ENCODE measurements at regions not wholly inside any gene's neighbourhood (a gene's known extent, or its start where the extent isn't known, plus 50 kb on each side); places are given as distances from the start of the nearest gene placed in this dataset.

- H3K14ac ChIP-seq (ENCODE audit: insufficient read length), result no peak overlapping the region
- H3K9ac ChIP-seq (replicated peaks in 1 of 4; ENCODE audit: extremely low read depth in 1 of 4, low read depth in 3 of 4, low read length in 3 of 4), result no peak overlapping the region
- no peak for FAIRE-seq
- no peak overlapping the region for H2BK12ac ChIP-seq (ENCODE audit: low read depth, low read length)
- no peaks in the 10 kb centered on the region for H3K79me1 ChIP-seq (ENCODE audit: low read depth, low read length)
- no peak overlapping the region for H4K8ac ChIP-seq (ENCODE audit: extremely low read depth, insufficient read depth, low read length)
- H2AFZ ChIP-seq (ENCODE audit: low read length), result no peak overlapping the region
- H3K4ac ChIP-seq (replicated peaks; ENCODE audit: insufficient read length, low read depth, low read length), result no peak overlapping the region
- POLR2A ChIA-PET (ENCODE audit: partially characterized antibody), result interaction anchor here (0.9 kb wide), 1 partner anchor 17 kb away, joined by 3 read pairs; no protein-coding TSS in a partner anchor
- H3K79me2 ChIP-seq (ENCODE audit: control insufficient read depth in 1 of 2, insufficient read depth in 2 of 2, low read length in 2 of 2), result no peaks in the 10 kb centered on the region
- H3K4me2 ChIP-seq (ENCODE audit: insufficient read depth in 1 of 2, low read depth in 2 of 2, low read length in 2 of 2), result no peak overlapping the region
- DNase-seq (ENCODE audit: low read depth in 1 of 2, low spot score in 2 of 2), result no peak
- H2AK5ac ChIP-seq (ENCODE audit: low read depth, low read length), result no peak overlapping the region
- H3K9me3 ChIP-seq (ENCODE audit: insufficient read depth in 2 of 2, low read depth in 1 of 2, low read length in 1 of 2), result no peaks in the 10 kb centered on the region
- no peak overlapping the region for H4K5ac ChIP-seq (ENCODE audit: insufficient read length, low read depth, low read length)
- H4K20me1 ChIP-seq (replicated peaks in 1 of 2; ENCODE audit: control insufficient read depth in 1 of 2, insufficient read depth in 2 of 2, low read length in 2 of 2), result no peaks in the 10 kb centered on the region
- no peaks in the 10 kb centered on the region for H3K23me2 ChIP-seq (ENCODE audit: low read depth, low read length)
- H3K56ac ChIP-seq (replicated peaks; ENCODE audit: insufficient read length, low read depth, low read length), result no peak overlapping the region
- no peak overlapping the region for H3K18ac ChIP-seq (ENCODE audit: extremely low read depth, low read length)
- H3K23ac ChIP-seq (ENCODE audit: insufficient read length), result no peak overlapping the region
- no peak overlapping the region for H4K91ac ChIP-seq (replicated peaks; ENCODE audit: insufficient read length, low read length)
- CTCF ChIA-PET (ENCODE audit: partially characterized antibody), result interaction anchor here (2.4 kb wide), 1 partner anchor 10 kb away, joined by 6 read pairs; no protein-coding TSS in a partner anchor
- no peak overlapping the region for H3K4me3 ChIP-seq (ENCODE audit: extremely low read depth in 1 of 4, insufficient read depth in 2 of 4, low read depth in 3 of 4, low read length in 4 of 4)
- H2BK120ac ChIP-seq (replicated peaks; ENCODE audit: low read depth, low read length), result no peak overlapping the region
- no peak overlapping the region for H3K27ac ChIP-seq (ENCODE audit: low read depth, low read length)
- no peak overlapping the region for H2BK5ac ChIP-seq (ENCODE audit: low read depth, low read length)
- no peaks in the 10 kb centered on the region for H3K36me3 ChIP-seq (ENCODE audit: control insufficient read depth in 2 of 4, insufficient read depth in 4 of 4, low read length in 3 of 4)
- H2BK15ac ChIP-seq (ENCODE audit: low read length), result no peak overlapping the region
- no peaks in the 10 kb centered on the region for H3K27me3 ChIP-seq (replicated peaks in 1 of 4; ENCODE audit: control insufficient read depth in 3 of 4, extremely low read depth in 1 of 4, insufficient read depth in 3 of 4, low read length in 3 of 4)
- H2BK20ac ChIP-seq (ENCODE audit: low read length), result no peak overlapping the region
- no peaks in the 10 kb centered on the region for H3K4me1 ChIP-seq (replicated peaks in 1 of 4; ENCODE audit: control insufficient read depth in 3 of 4, insufficient read depth in 4 of 4, low read length in 3 of 4)
- TF ChIP-seq TAF7 (optimal IDR thresholded peaks at IDR 0.05; ENCODE audit: borderline replicate concordance, low read depth, low read length), result no peak
- TF ChIP-seq RXRA (IDR thresholded peaks at IDR 0.05; ENCODE audit: insufficient read depth, low read depth, low read length), result no peak
- no peak for TF ChIP-seq CTCF (IDR thresholded peaks at IDR 0.05; ENCODE audit: control extremely low read depth in 1 of 3, insufficient read depth in 1 of 3, low read depth in 1 of 3, low read length in 3 of 3)
- TF ChIP-seq BRCA1 (IDR thresholded peaks at IDR 0.05; ENCODE audit: low read depth, low read length), result no peak
- no peak for TF ChIP-seq CREB1 (IDR thresholded peaks at IDR 0.05)
- no peak for TF ChIP-seq CEBPB (IDR thresholded peaks at IDR 0.05; ENCODE audit: low read depth, low read length)
- TF ChIP-seq CHD1 (IDR thresholded peaks at IDR 0.05; ENCODE audit: low read depth, low read length), result no peak
- no peak for TF ChIP-seq SIN3A (conservative IDR thresholded peaks at IDR 0.05 in 1 of 2, IDR thresholded peaks at IDR 0.05 in 1 of 2; ENCODE audit: low read depth in 1 of 2, low read length in 2 of 2)
- TF ChIP-seq TAF1 (IDR thresholded peaks at IDR 0.05; ENCODE audit: low read depth, low read length), result no peak
- no peak for TF ChIP-seq BCL11A (IDR thresholded peaks at IDR 0.05; ENCODE audit: low read depth in 2 of 2, low read length in 2 of 2)
- no peak for TF ChIP-seq POLR2AphosphoS5 (IDR thresholded peaks at IDR 0.05; ENCODE audit: low read depth, low read length)
- TF ChIP-seq NRF1 (IDR thresholded peaks at IDR 0.05; ENCODE audit: low read depth, low read length), result no peak
- TF ChIP-seq KDM5A (IDR thresholded peaks at IDR 0.05; ENCODE audit: low read length), result no peak
- no peak for TF ChIP-seq SAP30 (IDR thresholded peaks at IDR 0.05; ENCODE audit: insufficient read depth, insufficient replicate concordance, low read length)
Measured at GRCh38 chr10:51023636-51024035, 50.7 kb upstream of the PRKG1 start.

Measured in H1 (cell line).